A549 (cell line): ENCODE measurements at regions not wholly inside any gene's neighbourhood (a gene's known extent, or its start where the extent isn't known, plus 50 kb on each side); places are given as distances from the start of the nearest gene placed in this dataset.

Source experiments
- ATAC-seq, 2 experiments: fragments of 200-7000 bp in 1 of 2; fragments of >200 bp in 1 of 2; cut with Nextera tagmentation in 1 of 2; cut with Tn5 transposase in 1 of 2; 3 replicates each; pipeline versions ENCODE4 v1.8.0 to v1.9.1; 2018 to 2020; ENCODE audit warnings: mild to moderate bottlenecking in 1 of 2, moderate library complexity in 1 of 2
- CTCF ChIA-PET: fragments of 300-600 bp; sonication (Branson Sonifier 250); formaldehyde crosslinking; extraction: SDS; loops from one replicate; lab custom pipeline; 2021; ENCODE audit warnings: antibody characterized with exemption, inconsistent platforms; lab: Yijun Ruan, JAX
- POLR2A ChIA-PET: fragments of 350-600 bp; formaldehyde crosslinking; extraction: SDS; loops from one replicate; lab custom pipeline; 2021; ENCODE audit warnings: antibody characterized with exemption, inconsistent platforms; lab: Yijun Ruan, JAX
- DNase-seq, 2 experiments: peaks; one replicate each; pipeline versions ENCODE4 v3.0.0 to v3.0.0-alpha.2; 2011 to 2016; ENCODE audit warnings: low read depth in 1 of 2, low spot score in 1 of 2
- FAIRE-seq: peaks from 2 replicates; lab custom pipeline; 2011; peaks lifted over from hg19 to GRCh38; lab: Jason Lieb, UNC
- H3K27ac ChIP-seq, 2 experiments: fragments of >200 bp; sonication (Bioruptor Twin); formaldehyde crosslinking; 3 replicates each; pipeline ENCODE4 v1.5.1; 2016 to 2017
- H3K4me1 ChIP-seq: fragments of >200 bp; sonication (Bioruptor Twin); formaldehyde crosslinking; 3 replicates; pipeline ENCODE4 v1.6.1; 2016
- H3K4me2 ChIP-seq: fragments of >200 bp; sonication (Bioruptor Twin); formaldehyde crosslinking; 3 replicates; pipeline ENCODE4 v1.6.1; 2016
- H3K4me3 ChIP-seq: fragments of >200 bp; sonication (Bioruptor Twin); formaldehyde crosslinking; 3 replicates; pipeline ENCODE4 v1.5.1; 2016
- H3K9me3 ChIP-seq: fragments of >200 bp; sonication (Bioruptor Twin); formaldehyde crosslinking; 3 replicates; pipeline ENCODE4 v1.6.1; 2016
- CBX2 ChIP-seq: fragments of 200-600 bp; sonication (generic); IDR thresholded peaks from 2 replicates; pipeline ENCODE4 v1.6.1; 2016; ENCODE audit warnings: low read depth, mild to moderate bottlenecking, borderline replicate concordance
- CHD2 ChIP-seq: fragments of 150-350 bp; IDR thresholded peaks from 2 replicates; pipeline ENCODE4 v1.6.1; 2014; ENCODE audit warnings: low read length; ENCODE audit not compliant: partially characterized antibody
- E2F6 ChIP-seq: IDR thresholded peaks from 2 replicates; pipeline ENCODE4 v1.6.1; 2012; ENCODE audit warnings: low read depth, borderline replicate concordance
- ESRRA ChIP-seq: fragments of 150-350 bp; IDR thresholded peaks from 2 replicates; pipeline ENCODE4 v1.6.1; 2014; ENCODE audit warnings: mild to moderate bottlenecking, low read length, borderline replicate concordance
- FOSL2 ChIP-seq, 2 experiments: fragments of 450-650 bp in 1 of 2; fragments of >200 bp in 1 of 2; sonication (Bioruptor Twin) in 1 of 2; formaldehyde crosslinking; IDR thresholded peaks; 2 replicates each; pipeline versions ENCODE4 v1.5.0 to v1.6.1; 2016 to 2020; ENCODE audit warnings: mild to moderate bottlenecking in 1 of 2, moderate library complexity in 1 of 2
- GATA3 ChIP-seq: IDR thresholded peaks from 2 replicates; pipeline ENCODE4 v1.6.1; 2012; ENCODE audit warnings: borderline replicate concordance
- HOXA7 ChIP-seq: fragments of 250-450 bp; sonication (Bioruptor Pico); IDR thresholded peaks from 2 replicates; pipeline ENCODE4 v1.5.0; 2020; ENCODE audit warnings: mild to moderate bottlenecking, moderate library complexity
- MYC ChIP-seq: IDR thresholded peaks from 2 replicates; pipeline ENCODE4 v1.6.1; 2012; ENCODE audit warnings: mild to moderate bottlenecking, inconsistent platforms, low read length, improper control_type of control experiment, borderline replicate concordance
- NPAS2 ChIP-seq: fragments of 250-450 bp; sonication (Bioruptor Pico); IDR thresholded peaks from 2 replicates; pipeline ENCODE4 v1.8.0; 2022; ENCODE audit warnings: mild to moderate bottlenecking, moderate library complexity, borderline replicate concordance
- PHF8 ChIP-seq: fragments of 200-600 bp; sonication (generic); IDR thresholded peaks from 2 replicates; pipeline ENCODE4 v1.6.1; 2016; ENCODE audit warnings: low read depth, mild to moderate bottlenecking, antibody characterized with exemption, moderate library complexity, borderline replicate concordance
- POLR2A ChIP-seq: IDR thresholded peaks from 2 replicates; pipeline ENCODE4 v1.6.1; 2012; ENCODE audit warnings: mild to moderate bottlenecking, low read length
- RAD21 ChIP-seq, 2 experiments: fragments of >200 bp in 1 of 2; sonication (Bioruptor Twin) in 1 of 2; formaldehyde crosslinking in 1 of 2; IDR thresholded peaks in 1 of 2; conservative IDR thresholded peaks in 1 of 2; 2 replicates in 1 of 2; 3 replicates in 1 of 2; pipeline ENCODE4 v1.6.1; 2012 to 2018; ENCODE audit warnings: inconsistent platforms in 1 of 2
- RCOR1 ChIP-seq: fragments of 150-350 bp; IDR thresholded peaks from 2 replicates; pipeline ENCODE4 v1.6.1; 2014; ENCODE audit warnings: antibody characterized with exemption, low read length, low read depth
- RNF2 ChIP-seq: fragments of 200-600 bp; sonication (generic); IDR thresholded peaks from 2 replicates; pipeline ENCODE4 v1.6.1; 2016; ENCODE audit warnings: low read depth, mild to moderate bottlenecking, antibody characterized with exemption, moderate library complexity, borderline replicate concordance
- ZC3H11A ChIP-seq: fragments of 450-650 bp; IDR thresholded peaks from 2 replicates; pipeline ENCODE4 v1.6.1; 2014; ENCODE audit warnings: antibody characterized with exemption, mild to moderate bottlenecking
- ZFP36 ChIP-seq: fragments of 450-650 bp; IDR thresholded peaks from 2 replicates; pipeline ENCODE4 v1.6.1; 2014; ENCODE audit warnings: borderline replicate concordance; ENCODE audit not compliant: partially characterized antibody
- ZNF302 ChIP-seq: fragments of 250-450 bp; sonication (Bioruptor Pico); IDR thresholded peaks from 2 replicates; pipeline ENCODE4 v1.9.0; 2021; ENCODE audit warnings: inconsistent platforms, mild to moderate bottlenecking, moderate library complexity
- WGBS: methylation state at CpG from one replicate; pipeline ENCODE4 v1.1.6; 2017; ENCODE audit errors: missing lambda C conversion rate; 5-methylcytosine and 5-hydroxymethylcytosine counted together
- TF ChIP-seq, protein P1 (sequence below): IDR thresholded peaks from 2 replicates; pipeline ENCODE4 v1.6.1; 2012
- TF ChIP-seq, protein P2 (sequence below): fragments of >200 bp; sonication (Bioruptor Twin); formaldehyde crosslinking; IDR thresholded peaks from 3 replicates; pipeline ENCODE4 v1.6.1; 2016

- ChIA-PET POLR2A (no interaction called here), CTCF (no interaction called here)
- Histone ChIP-seq H3K4me2 (no peak overlapping the region), H3K9me3 (no peaks in the 10 kb centered on the region), H3K4me3 (no peak overlapping the region), H3K4me1 (peaks cover 4% of the 10 kb centered on the region; the same call in 1 of the 3 replicates), H3K27ac (no peak overlapping the region)
- 8% methylated on average over 1 of the region's 1 CpG for WGBS
- TF ChIP-seq E2F6 (no peak), CHD2 (no peak)
- no peak for DNase-seq
- ATAC-seq = no peak
- no peak for FAIRE-seq
Measured at GRCh38 chr9:108383796-108384195, 472.0 kb downstream of the ACTL7B start.

- ATAC-seq (no peak), FAIRE-seq (no peak), DNase-seq (no peak)
- Histone ChIP-seq H3K4me2 (no peak overlapping the region), H3K27ac (no peak overlapping the region), H3K9me3 (no peaks in the 10 kb centered on the region), H3K4me3 (no peak overlapping the region), H3K4me1 (peaks cover 4% of the 10 kb centered on the region; the same call in 1 of the 3 replicates)
- TF ChIP-seq, protein P1, sequence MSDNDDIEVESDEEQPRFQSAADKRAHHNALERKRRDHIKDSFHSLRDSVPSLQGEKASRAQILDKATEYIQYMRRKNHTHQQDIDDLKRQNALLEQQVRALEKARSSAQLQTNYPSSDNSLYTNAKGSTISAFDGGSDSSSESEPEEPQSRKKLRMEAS = no peak
- TF ChIP-seq ZFP36 = no peak
- no peak for TF ChIP-seq CBX2
- no peak for TF ChIP-seq POLR2A
- TF ChIP-seq ESRRA = no peak
- ChIA-PET CTCF (no interaction called here), POLR2A (no interaction called here)
- WGBS = 34% methylated on average over 6 of the region's 6 CpGs
Measured at GRCh38 chr9:108382310-108382709, 473.5 kb downstream of the ACTL7B start.

GRCh38 chr9:108377881-108378280, 477.9 kb downstream of the ACTL7B start:
- TF ChIP-seq, protein P2, sequence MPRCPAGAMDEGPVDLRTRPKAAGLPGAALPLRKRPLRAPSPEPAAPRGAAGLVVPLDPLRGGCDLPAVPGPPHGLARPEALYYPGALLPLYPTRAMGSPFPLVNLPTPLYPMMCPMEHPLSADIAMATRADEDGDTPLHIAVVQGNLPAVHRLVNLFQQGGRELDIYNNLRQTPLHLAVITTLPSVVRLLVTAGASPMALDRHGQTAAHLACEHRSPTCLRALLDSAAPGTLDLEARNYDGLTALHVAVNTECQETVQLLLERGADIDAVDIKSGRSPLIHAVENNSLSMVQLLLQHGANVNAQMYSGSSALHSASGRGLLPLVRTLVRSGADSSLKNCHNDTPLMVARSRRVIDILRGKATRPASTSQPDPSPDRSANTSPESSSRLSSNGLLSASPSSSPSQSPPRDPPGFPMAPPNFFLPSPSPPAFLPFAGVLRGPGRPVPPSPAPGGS = no peak
- no peak for TF ChIP-seq FOSL2 (IDR thresholded peaks at IDR 0.05)
- TF ChIP-seq FOSL2 (CRISPR knock-in tag; IDR thresholded peaks at IDR 0.05) = no peak
- TF ChIP-seq ZNF302 (CRISPR knock-in tag) = no peak
- CTCF ChIA-PET = interaction anchor here (1.1 kb wide), 1 partner anchor 187 kb away, joined by 3 read pairs; no protein-coding TSS in a partner anchor
- peaks cover 5% of the 10 kb centered on the region; the same call in 1 of the 3 replicates for H3K9me3 ChIP-seq
- DNase-seq (no peak), FAIRE-seq (no peak), ATAC-seq (no peak)
- H3K4me3 ChIP-seq = no peak overlapping the region
- 82% methylated on average over 2 of the region's 2 CpGs for WGBS
- POLR2A ChIA-PET = no interaction called here
- no peaks in the 10 kb centered on the region for H3K4me1 ChIP-seq
- H3K4me2 ChIP-seq = no peak overlapping the region
- no peak overlapping the region for H3K27ac ChIP-seq

- DNase-seq (no peak), ATAC-seq (no peak), FAIRE-seq (no peak)
- 18% methylated on average over 3 of the region's 3 CpGs for WGBS
- Histone ChIP-seq H3K4me1 (no peaks in the 10 kb centered on the region), H3K9me3 (peaks cover 5% of the 10 kb centered on the region; the same call in 1 of the 3 replicates), H3K27ac (no peak overlapping the region), H3K4me3 (no peak overlapping the region)
- CTCF ChIA-PET = no interaction called here
- TF ChIP-seq GATA3 (no peak), RNF2 (no peak), HOXA7 (CRISPR knock-in tag) (no peak), MYC (no peak)
- TF ChIP-seq, all 56 proteins: peak for 0
- POLR2A ChIA-PET = no interaction called here
- no peak overlapping the region for H3K4me2 ChIP-seq
Measured at GRCh38 chr9:108377382-108377781, 478.4 kb downstream of the ACTL7B start.

DNA sequence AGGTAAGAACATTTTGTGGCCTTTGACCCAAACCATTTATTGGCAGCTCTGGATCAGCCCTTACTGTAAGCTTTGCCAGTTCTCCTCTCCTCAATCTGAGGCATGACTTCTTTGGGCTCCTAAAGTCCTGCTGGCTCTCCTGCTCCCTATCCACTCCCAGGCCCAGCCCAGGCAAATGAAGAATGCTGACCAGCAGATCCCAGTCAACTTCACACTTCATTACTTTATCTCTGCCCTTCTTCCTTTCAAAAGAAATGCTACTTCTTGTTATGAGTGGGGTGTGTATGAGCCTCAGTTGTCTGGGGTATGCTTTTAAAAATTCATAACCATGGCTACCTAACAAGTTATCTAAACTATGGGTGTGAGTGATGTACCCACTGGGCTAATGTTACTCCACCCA, 479.6 kb downstream of the ACTL7B start:
- H3K4me3 ChIP-seq = no peak overlapping the region
- ChIA-PET POLR2A (interaction anchor here (0.6 kb wide), 1 partner anchor 886 kb away, joined by 6 read pairs; the partner anchor contains the start of gene KLF4), CTCF (no interaction called here)
- H3K4me1 ChIP-seq = no peaks in the 10 kb centered on the region
- TF ChIP-seq PHF8 = no peak
- TF ChIP-seq NPAS2 (CRISPR knock-in tag) = no peak
- TF ChIP-seq GATA3 = no peak
- no peak for TF ChIP-seq E2F6
- no peak for TF ChIP-seq RAD21 (conservative IDR thresholded peaks at IDR 0.05 in 1 of 2, IDR thresholded peaks at IDR 0.05 in 1 of 2)
- TF ChIP-seq FOSL2 (IDR thresholded peaks at IDR 0.05) = no peak
- TF ChIP-seq FOSL2 (CRISPR knock-in tag; IDR thresholded peaks at IDR 0.05) = no peak
- TF ChIP-seq RCOR1 = no peak
- no peak for TF ChIP-seq ZC3H11A
- DNase-seq (no peak), FAIRE-seq (no peak), ATAC-seq (no peak)
- no peak overlapping the region for H3K27ac ChIP-seq
- no peak overlapping the region for H3K4me2 ChIP-seq
- peaks cover 5% of the 10 kb centered on the region; the same call in 1 of the 3 replicates for H3K9me3 ChIP-seq
